ENCODE measurements at regions not wholly inside any gene's neighbourhood (a gene's known extent, or its start where the extent isn't known, plus 50 kb on each side); places are given as distances from the start of the nearest gene placed in this dataset.

DNA sequence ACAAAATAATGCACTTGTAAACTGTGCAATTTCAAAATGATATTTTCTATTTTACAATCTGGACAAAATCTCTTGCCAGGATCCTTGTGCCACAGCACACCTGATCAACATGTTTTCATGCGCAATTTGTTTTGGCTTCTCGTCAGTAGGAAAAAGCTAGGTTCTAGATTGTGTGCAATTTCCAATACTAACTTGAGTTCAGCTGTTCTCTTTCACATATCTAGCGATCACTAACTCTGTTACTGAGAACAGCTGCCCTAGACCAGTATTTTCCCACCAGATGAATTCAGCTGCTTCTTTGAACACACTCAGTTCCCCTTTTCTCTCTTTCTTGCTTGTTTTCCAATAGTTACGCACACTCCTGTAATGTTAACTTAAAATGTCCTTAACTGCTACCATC lies 131.2 kb downstream of the MAGEB5 start:
- DNase-seq = no peak

DNA sequence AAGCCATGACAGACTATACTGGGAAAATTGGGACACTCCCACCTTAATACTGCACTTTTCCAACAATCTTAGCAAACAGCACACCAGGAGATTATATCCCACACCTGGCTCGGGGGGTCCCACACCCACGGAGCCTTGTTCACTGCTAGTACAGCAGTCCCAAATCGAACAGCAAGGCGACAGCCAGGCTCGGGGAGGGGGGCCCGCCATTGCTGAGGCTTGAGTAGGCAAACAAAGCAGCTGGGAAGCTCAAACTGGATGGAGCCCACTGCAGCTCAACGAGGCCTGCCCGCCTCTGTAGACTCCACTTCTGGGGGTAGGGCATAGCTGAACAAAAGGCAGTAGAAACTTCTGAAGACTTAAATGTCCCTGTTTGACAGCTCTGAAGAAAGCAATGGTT lies 118.3 kb downstream of the MAGEB5 start:
- DNase-seq = no peak

DNA sequence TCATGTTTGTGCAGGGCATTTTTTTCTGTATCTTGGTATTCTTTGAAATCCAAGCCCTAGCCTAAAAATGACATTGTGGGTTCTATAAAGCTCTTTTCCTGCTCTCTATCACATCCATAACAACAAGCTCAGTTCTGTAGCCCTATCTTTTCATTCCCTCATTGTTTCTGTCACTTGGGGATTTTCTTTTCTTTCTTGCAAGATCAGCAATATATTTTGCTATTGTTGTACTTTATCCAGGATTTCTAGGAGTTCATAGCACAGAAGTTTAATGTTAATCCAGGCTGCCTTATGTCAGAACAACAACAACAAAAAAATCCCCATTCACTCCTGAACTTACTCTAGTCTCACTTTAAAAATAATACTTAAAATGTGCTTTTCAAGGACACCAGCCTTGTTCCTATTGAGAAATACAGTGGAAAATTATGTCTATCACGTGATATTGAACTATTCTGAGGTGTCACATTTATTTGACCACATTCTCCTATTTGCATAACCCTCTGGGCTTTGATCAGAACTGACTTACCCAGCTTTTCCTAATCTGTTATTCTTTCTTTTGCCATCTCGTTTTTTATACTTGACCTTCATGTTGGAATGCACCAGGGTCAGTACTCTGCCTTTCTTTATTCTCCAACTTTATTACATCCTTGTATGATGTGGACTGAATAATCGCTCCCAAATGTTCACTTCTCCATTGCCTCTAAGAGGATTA lies 112.8 kb downstream of the MAGEB5 start:
- DNase-seq = no peak

DNA sequence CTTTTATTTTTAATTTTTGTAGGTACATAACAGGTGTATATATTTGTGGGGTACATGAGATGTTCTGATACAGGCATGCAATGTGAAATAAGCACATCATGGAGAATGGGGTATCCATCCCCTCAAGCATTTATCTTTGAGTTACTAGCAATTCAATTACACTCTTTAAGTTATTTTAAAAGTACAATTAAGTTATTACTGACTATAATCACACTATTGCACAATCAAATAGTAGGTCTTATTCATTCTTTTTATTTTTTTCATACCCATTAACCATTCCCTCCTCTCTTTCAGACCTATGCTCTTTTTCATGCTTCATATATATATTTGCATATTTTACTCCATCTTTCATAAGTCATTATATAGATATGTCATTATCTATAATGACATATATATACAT lies 93.3 kb downstream of the MAGEB5 start:
- DNase-seq = no peak

DNA sequence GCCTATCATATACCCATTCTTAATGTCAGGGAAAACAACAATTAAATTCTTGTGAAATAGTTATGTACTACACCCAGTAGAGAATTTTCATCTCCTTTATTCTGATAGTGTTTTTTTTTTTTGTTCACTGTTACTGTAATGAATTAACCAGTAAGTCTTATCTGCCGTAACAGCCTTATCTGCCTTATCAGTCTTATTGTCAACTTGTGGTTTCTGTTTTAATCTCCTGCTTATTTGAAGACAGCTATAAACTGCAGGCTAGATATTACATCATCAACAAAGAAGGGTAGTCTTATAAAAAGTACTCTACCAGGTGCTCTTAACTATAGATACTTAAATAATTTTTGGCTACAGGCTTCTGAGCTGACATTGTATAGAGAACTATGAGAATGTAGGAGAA lies 79.5 kb downstream of the MAGEB5 start:
- no peak for DNase-seq

DNA sequence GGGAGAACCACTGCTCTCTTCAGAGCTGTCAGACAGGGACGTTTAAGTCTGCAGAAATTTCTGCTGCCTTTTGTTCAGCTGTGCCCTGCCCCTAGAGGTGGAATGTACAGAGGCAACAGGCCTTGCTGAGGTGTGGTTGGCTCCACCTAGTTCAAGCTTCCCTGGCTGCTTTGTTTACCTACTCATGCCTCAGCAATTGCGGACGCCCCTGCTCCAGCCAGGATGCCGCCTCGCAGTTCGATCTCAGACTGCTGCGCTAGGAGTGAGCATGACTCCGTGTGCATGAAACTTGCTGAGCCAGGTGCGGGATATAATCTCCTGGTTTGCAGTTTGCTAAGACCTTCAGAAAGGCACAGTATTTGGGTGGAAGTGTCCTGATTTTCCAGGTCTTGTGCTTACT lies 70.9 kb downstream of the MAGEB5 start:
- DNase-seq = no peak

Measured in inflammatory macrophage (primary cell).